PC-3 (cell line): ENCODE measurements at regions not wholly inside any gene's neighbourhood (a gene's known extent, or its start where the extent isn't known, plus 50 kb on each side); places are given as distances from the start of the nearest gene placed in this dataset.

Experiments used
- EZH2 ChIP-seq: fragments of 300-600 bp; sonication (generic); IDR thresholded peaks from one replicate; pipeline ENCODE4 v1.6.1; 2017; ENCODE audit warnings: antibody characterized with exemption, mild to moderate bottlenecking, low read length; ENCODE audit not compliant: unreplicated experiment
- EZH2phosphoT487 ChIP-seq: fragments of 300-600 bp; sonication (generic); IDR thresholded peaks from 2 replicates; pipeline ENCODE4 v1.6.1; 2018; ENCODE audit warnings: mild to moderate bottlenecking, antibody characterized with exemption, low read length, borderline replicate concordance
- TF ChIP-seq, protein P1 (sequence below): fragments of 300-600 bp; sonication (generic); conservative IDR thresholded peaks from 2 replicates; pipeline ENCODE4 v1.5.1; 2017; ENCODE audit warnings: antibody characterized with exemption, low read depth, mild to moderate bottlenecking, low read length

DNA sequence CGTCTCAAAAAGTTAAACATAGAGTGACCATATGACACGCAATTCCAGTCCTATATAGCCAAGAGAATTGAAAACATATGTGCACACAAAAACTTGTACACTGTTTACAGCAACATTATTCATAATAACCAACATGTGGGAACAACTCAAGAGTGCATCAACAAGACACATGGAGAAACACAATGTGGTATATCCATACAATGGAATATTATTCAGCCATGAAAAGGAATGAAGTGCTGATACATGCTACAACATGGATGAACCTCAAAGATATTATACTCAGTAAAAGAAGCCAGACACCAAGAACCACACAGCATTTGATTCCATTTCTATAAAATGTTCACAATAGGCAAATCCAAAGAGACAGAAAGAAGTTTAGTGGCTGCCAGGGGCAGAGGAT lies 317.0 kb downstream of the NSG2 start:
- TF ChIP-seq EZH2: no peak
- TF ChIP-seq, protein P1, sequence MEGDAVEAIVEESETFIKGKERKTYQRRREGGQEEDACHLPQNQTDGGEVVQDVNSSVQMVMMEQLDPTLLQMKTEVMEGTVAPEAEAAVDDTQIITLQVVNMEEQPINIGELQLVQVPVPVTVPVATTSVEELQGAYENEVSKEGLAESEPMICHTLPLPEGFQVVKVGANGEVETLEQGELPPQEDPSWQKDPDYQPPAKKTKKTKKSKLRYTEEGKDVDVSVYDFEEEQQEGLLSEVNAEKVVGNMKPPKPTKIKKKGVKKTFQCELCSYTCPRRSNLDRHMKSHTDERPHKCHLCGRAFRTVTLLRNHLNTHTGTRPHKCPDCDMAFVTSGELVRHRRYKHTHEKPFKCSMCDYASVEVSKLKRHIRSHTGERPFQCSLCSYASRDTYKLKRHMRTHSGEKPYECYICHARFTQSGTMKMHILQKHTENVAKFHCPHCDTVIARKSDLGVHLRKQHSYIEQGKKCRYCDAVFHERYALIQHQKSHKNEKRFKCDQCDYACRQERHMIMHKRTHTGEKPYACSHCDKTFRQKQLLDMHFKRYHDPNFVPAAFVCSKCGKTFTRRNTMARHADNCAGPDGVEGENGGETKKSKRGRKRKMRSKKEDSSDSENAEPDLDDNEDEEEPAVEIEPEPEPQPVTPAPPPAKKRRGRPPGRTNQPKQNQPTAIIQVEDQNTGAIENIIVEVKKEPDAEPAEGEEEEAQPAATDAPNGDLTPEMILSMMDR: no peak
- TF ChIP-seq EZH2phosphoT487: no peak
